Left colon (tissue), 2 donors: ENCODE measurements at regions not wholly inside any gene's neighbourhood (a gene's known extent, or its start where the extent isn't known, plus 50 kb on each side); places are given as distances from the start of the nearest gene placed in this dataset.

Experiments
- ATAC-seq: fragments of 200-7000 bp; cut with Tn5 transposase; one replicate; pipeline ENCODE4 v1.9.1; 2020; ENCODE audit warnings: mild to moderate bottlenecking, moderate library complexity
- DNase-seq, 2 donors: peaks; one replicate each; pipeline ENCODE4 v3.0.0-alpha.2; 2020
- intact Hi-C, 2 donors: fragments of 100-400 bp; cut with DNase I in 1 of 2; cut with micrococcal nuclease in 1 of 2; formaldehyde crosslinking; loops; one replicate each; pipeline versions ENCODE4 v1.11.2 to v1.14.0; 2022; cut with DNase I, micrococcal nuclease
- donor health status: DM: no; HTN: no; CAD: no.
- donor health status: DM: yes; HTN: yes; CAD: no.

GRCh38 chr15:96107916-96108315, 222.6 kb upstream of the NR2F2 start:
- intact Hi-C loops, result no loop called here
- no peak for ATAC-seq
- no peak for DNase-seq

GRCh38 chr15:96108405-96108804, 222.1 kb upstream of the NR2F2 start:
- DNase-seq (no peak), ATAC-seq (no peak)
- intact Hi-C loops, result no loop called here

- no peak for ATAC-seq
- intact Hi-C loops, result no loop called here
- no peak for DNase-seq
These were observed 220.7 kb upstream of the NR2F2 start for GRCh38 chr15:96109820-96110219.

GRCh38 chr15:96112018-96112417, 218.5 kb upstream of the NR2F2 start:
- intact Hi-C loops, result no loop called here
- DNase-seq, result no peak
- no peak for ATAC-seq

- intact Hi-C loops, result no loop called here
- ATAC-seq (no peak), DNase-seq (no peak)
These were observed 214.9 kb upstream of the NR2F2 start for GRCh38 chr15:96115642-96116041.

- ATAC-seq (no peak), DNase-seq (no peak)
- intact Hi-C loops, result no loop called here
These were observed 213.2 kb upstream of the NR2F2 start for GRCh38 chr15:96117270-96117669.

GRCh38 chr15:96119734-96120133, 210.8 kb upstream of the NR2F2 start:
- intact Hi-C loops, result no loop called here
- DNase-seq (no peak), ATAC-seq (no peak)

GRCh38 chr15:96121086-96121920, 209.2 kb upstream of the NR2F2 start:
- intact Hi-C loops, result no loop called here
- no peak for DNase-seq

GRCh38 chr15:96122077-96123027, 208.1 kb upstream of the NR2F2 start:
- DNase-seq (no peak), ATAC-seq (no peak)
- intact Hi-C loops, result no loop called here

More at GRCh38 chr15:96121086-96121920, 209.2 kb upstream of the NR2F2 start:
- ATAC-seq, result no peak

- intact Hi-C loops, result no loop called here
These were observed 207.5 kb upstream of the NR2F2 start for GRCh38 chr15:96123028-96123400.

GRCh38 chr15:96123630-96124187, 206.8 kb upstream of the NR2F2 start:
- intact Hi-C loops, result no loop called here
- ATAC-seq, result no peak
- no peak for DNase-seq

More at GRCh38 chr15:96123028-96123400, 207.5 kb upstream of the NR2F2 start:
- ATAC-seq (no peak), DNase-seq (no peak)

GRCh38 chr15:96124436-96124835, 206.1 kb upstream of the NR2F2 start:
- intact Hi-C loops, result no loop called here
- DNase-seq (no peak), ATAC-seq (no peak)

- intact Hi-C loops, result no loop called here
These were observed 204.6 kb upstream of the NR2F2 start for GRCh38 chr15:96125721-96126415.

GRCh38 chr15:96126859-96127258, 203.6 kb upstream of the NR2F2 start:
- intact Hi-C loops, result no loop called here
- DNase-seq (no peak), ATAC-seq (no peak)

More at GRCh38 chr15:96125721-96126415, 204.6 kb upstream of the NR2F2 start:
- DNase-seq (no peak), ATAC-seq (no peak)

GRCh38 chr15:96130734-96131133, 199.8 kb upstream of the NR2F2 start:
- intact Hi-C loops, result no loop called here

GRCh38 chr15:96132126-96132525, 198.4 kb upstream of the NR2F2 start:
- no peak for DNase-seq
- ATAC-seq, result no peak
- intact Hi-C loops, result no loop called here

More at GRCh38 chr15:96130734-96131133, 199.8 kb upstream of the NR2F2 start:
- DNase-seq (no peak), ATAC-seq (no peak)

- intact Hi-C loops, result no loop called here
- no peak for ATAC-seq
- no peak for DNase-seq
These were observed 195.1 kb upstream of the NR2F2 start for GRCh38 chr15:96135166-96136093.

- DNase-seq (no peak), ATAC-seq (no peak)
- intact Hi-C loops, result no loop called here
These were observed 191.5 kb upstream of the NR2F2 start for GRCh38 chr15:96138985-96139384.
